ENCODE measurements at regions not wholly inside any gene's neighbourhood (a gene's known extent, or its start where the extent isn't known, plus 50 kb on each side); places are given as distances from the start of the nearest gene placed in this dataset.

DNA sequence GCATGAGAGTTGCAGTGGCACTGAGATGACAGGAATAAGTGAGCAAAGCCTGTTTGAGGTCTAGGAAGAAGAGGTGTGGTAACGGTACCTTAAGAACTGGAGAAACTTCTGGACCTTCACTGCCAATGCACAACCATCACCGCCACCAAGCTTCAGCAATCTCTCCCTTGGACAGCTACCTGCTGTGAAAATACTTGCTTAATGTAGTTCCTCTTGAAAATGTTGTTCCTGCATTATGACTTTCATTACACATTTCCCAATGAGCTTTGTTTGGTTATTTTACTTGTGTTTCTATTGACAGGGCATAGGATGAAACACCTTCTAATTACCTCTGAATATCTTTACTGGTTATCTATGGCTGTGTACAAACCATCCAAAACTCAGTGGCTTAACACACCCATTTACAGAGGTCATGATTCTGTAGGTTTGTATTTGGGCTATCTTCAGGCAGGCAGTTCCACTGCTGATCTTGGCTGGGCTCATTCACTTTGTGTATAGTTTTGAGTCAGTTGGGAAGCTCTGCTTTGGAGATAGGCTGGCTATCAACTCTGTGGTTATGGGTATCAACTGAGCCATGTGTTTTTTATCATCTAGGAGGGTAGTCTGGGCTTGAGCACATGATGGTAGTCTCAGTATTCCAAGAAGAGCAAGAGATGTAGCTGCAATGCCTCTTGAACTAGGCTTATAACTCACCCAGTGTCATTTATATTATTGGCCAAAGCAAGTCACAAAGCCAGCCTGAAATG, 149.4 kb downstream of the ELAVL4 start:
- FAIRE-seq: no peak
- dilution Hi-C loops (cut with MboI; ENCODE audit: extremely low pct_ligation_motif_present, low sequenced_read_pairs): no loop called here

DNA sequence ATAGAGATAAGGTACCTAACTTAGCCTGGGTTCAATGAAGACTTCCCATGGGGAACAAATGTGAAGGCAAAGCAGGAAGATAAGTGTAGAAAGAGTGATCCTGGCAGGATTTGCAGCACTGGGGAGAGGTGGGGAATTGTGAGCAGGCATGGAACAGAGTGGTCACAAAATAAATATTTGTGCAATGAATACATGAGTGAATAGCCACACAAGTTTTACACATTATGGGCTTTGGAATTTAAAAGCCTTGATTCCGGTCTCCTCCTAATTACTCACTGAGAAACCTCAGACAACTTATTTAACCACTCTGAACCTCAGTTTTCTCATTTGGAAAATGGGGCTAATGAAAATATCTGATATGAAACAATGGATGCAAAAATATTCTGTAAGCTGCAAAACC, 148.3 kb downstream of the ELAVL4 start:
- H3K4me1 ChIP-seq (ENCODE audit: control insufficient read depth, extremely low read depth, insufficient read depth, low read length): no peaks in the 10 kb centered on the region
- TF ChIP-seq, protein P1, sequence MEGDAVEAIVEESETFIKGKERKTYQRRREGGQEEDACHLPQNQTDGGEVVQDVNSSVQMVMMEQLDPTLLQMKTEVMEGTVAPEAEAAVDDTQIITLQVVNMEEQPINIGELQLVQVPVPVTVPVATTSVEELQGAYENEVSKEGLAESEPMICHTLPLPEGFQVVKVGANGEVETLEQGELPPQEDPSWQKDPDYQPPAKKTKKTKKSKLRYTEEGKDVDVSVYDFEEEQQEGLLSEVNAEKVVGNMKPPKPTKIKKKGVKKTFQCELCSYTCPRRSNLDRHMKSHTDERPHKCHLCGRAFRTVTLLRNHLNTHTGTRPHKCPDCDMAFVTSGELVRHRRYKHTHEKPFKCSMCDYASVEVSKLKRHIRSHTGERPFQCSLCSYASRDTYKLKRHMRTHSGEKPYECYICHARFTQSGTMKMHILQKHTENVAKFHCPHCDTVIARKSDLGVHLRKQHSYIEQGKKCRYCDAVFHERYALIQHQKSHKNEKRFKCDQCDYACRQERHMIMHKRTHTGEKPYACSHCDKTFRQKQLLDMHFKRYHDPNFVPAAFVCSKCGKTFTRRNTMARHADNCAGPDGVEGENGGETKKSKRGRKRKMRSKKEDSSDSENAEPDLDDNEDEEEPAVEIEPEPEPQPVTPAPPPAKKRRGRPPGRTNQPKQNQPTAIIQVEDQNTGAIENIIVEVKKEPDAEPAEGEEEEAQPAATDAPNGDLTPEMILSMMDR (optimal IDR thresholded peaks at IDR 0.05 in 1 of 3, IDR thresholded peaks at IDR 0.05 in 1 of 3, conservative IDR thresholded peaks at IDR 0.05 in 1 of 3; ENCODE audit: extremely low read depth in 1 of 3, insufficient read depth in 2 of 3, low read length in 3 of 3): no peak
- TF ChIP-seq EZH2 (IDR thresholded peaks at IDR 0.05; ENCODE audit: low read length): no peak
- no peaks in the 10 kb centered on the region for H3K9me3 ChIP-seq (ENCODE audit: control insufficient read depth, low read depth, low read length)
- dilution Hi-C loops (cut with MboI; ENCODE audit: extremely low pct_ligation_motif_present, low sequenced_read_pairs): no loop called here
- no peak overlapping the region for H3K9ac ChIP-seq (ENCODE audit: control insufficient read depth, extremely low read depth, insufficient read depth, low read length)
- H4K20me1 ChIP-seq (ENCODE audit: control insufficient read depth, extremely low read depth, insufficient read depth, low read length): no peaks in the 10 kb centered on the region
- FAIRE-seq (no peak), DNase-seq (ENCODE audit: low read depth, low spot score) (no peak)
- no peak overlapping the region for H3K27ac ChIP-seq (ENCODE audit: control insufficient read depth, insufficient read depth, low read length)
- no peak overlapping the region for H3K4me3 ChIP-seq (ENCODE audit: control insufficient read depth in 2 of 3, extremely low read depth in 1 of 3, insufficient read depth in 2 of 3, low read depth in 1 of 3, low read length in 3 of 3)
- no peaks in the 10 kb centered on the region for H3K79me2 ChIP-seq (ENCODE audit: control insufficient read depth, insufficient read depth, low read length)
- H3K4me2 ChIP-seq (ENCODE audit: control insufficient read depth, extremely low read depth, insufficient read depth, low read depth, low read length): no peak overlapping the region
- no peaks in the 10 kb centered on the region for H3K9me1 ChIP-seq (ENCODE audit: control insufficient read depth, extremely low read depth, insufficient read depth, low read length)
- no peaks in the 10 kb centered on the region for H3K36me3 ChIP-seq (ENCODE audit: control insufficient read depth in 2 of 2, extremely low read depth in 1 of 2, insufficient read depth in 2 of 2, low read length in 2 of 2)
- H2AFZ ChIP-seq (ENCODE audit: control insufficient read depth, low read length): no peak overlapping the region
- H3K27me3 ChIP-seq (ENCODE audit: control insufficient read depth, extremely low read depth, insufficient read depth, low read length): no peaks in the 10 kb centered on the region

More for the DNA sequence above, 149.4 kb downstream of the ELAVL4 start:
- Histone ChIP-seq H4K20me1 (ENCODE audit: control insufficient read depth, extremely low read depth, insufficient read depth, low read length) (no peaks in the 10 kb centered on the region), H3K4me3 (ENCODE audit: control insufficient read depth in 2 of 3, extremely low read depth in 1 of 3, insufficient read depth in 2 of 3, low read depth in 1 of 3, low read length in 3 of 3) (no peak overlapping the region), H2AFZ (ENCODE audit: control insufficient read depth, low read length) (no peak overlapping the region), H3K9me3 (ENCODE audit: control insufficient read depth, low read depth, low read length) (no peaks in the 10 kb centered on the region), H3K36me3 (ENCODE audit: control insufficient read depth in 2 of 2, extremely low read depth in 1 of 2, insufficient read depth in 2 of 2, low read length in 2 of 2) (no peaks in the 10 kb centered on the region), H3K4me2 (ENCODE audit: control insufficient read depth, extremely low read depth, insufficient read depth, low read depth, low read length) (no peak overlapping the region), H3K4me1 (ENCODE audit: control insufficient read depth, extremely low read depth, insufficient read depth, low read length) (no peaks in the 10 kb centered on the region), H3K27me3 (ENCODE audit: control insufficient read depth, extremely low read depth, insufficient read depth, low read length) (no peaks in the 10 kb centered on the region), H3K9me1 (ENCODE audit: control insufficient read depth, extremely low read depth, insufficient read depth, low read length) (no peaks in the 10 kb centered on the region), H3K27ac (ENCODE audit: control insufficient read depth, insufficient read depth, low read length) (no peak overlapping the region), H3K79me2 (ENCODE audit: control insufficient read depth, insufficient read depth, low read length) (no peaks in the 10 kb centered on the region), H3K9ac (ENCODE audit: control insufficient read depth, extremely low read depth, insufficient read depth, low read length) (no peak overlapping the region)
- TF ChIP-seq, protein P1 (optimal IDR thresholded peaks at IDR 0.05 in 1 of 3, IDR thresholded peaks at IDR 0.05 in 1 of 3, conservative IDR thresholded peaks at IDR 0.05 in 1 of 3; ENCODE audit: extremely low read depth in 1 of 3, insufficient read depth in 2 of 3, low read length in 3 of 3): no peak
- no peak for TF ChIP-seq EZH2 (IDR thresholded peaks at IDR 0.05; ENCODE audit: low read length)
- no peak for DNase-seq (ENCODE audit: low read depth, low spot score)

All from keratinocyte (primary cell).